Ascending aorta (tissue), 2 donors: ENCODE measurements at regions not wholly inside any gene's neighbourhood (a gene's known extent, or its start where the extent isn't known, plus 50 kb on each side); places are given as distances from the start of the nearest gene placed in this dataset.

ENCODE experiments used
- DNase-seq, 2 donors: peaks; one replicate each; pipeline ENCODE4 v3.0.0-alpha.2; 2019; ENCODE audit warnings: low spot score in 2 of 2
- H3K27ac ChIP-seq, 2 donors: fragments of 200-600 bp; sonication (generic); one replicate each; pipeline ENCODE4 v1.5.1; 2016 to 2017; ENCODE audit warnings: mild to moderate bottlenecking in 1 of 2
- H3K27me3 ChIP-seq: fragments of 200-600 bp; sonication (generic); one replicate; pipeline ENCODE4 v1.5.1; 2017
- H3K36me3 ChIP-seq, 2 donors: fragments of 200-600 bp; sonication (generic); one replicate each; pipeline ENCODE4 v1.5.1; 2016
- H3K4me1 ChIP-seq, 2 donors: fragments of 200-600 bp; sonication (generic); one replicate each; pipeline ENCODE4 v1.5.1; 2016 to 2017; ENCODE audit warnings: mild to moderate bottlenecking in 1 of 2
- H3K4me3 ChIP-seq, 2 donors: fragments of 200-600 bp; sonication (generic); one replicate each; pipeline ENCODE4 v1.5.1; 2016 to 2017; ENCODE audit warnings: mild to moderate bottlenecking in 1 of 2
- H3K9me3 ChIP-seq, 2 donors: fragments of 200-600 bp; sonication (generic); one replicate each; pipeline ENCODE4 v1.5.1; 2016
- CTCF ChIP-seq, 3 experiments: fragments of 200-600 bp in 2 of 3; fragments of 450-650 bp in 1 of 3; sonication (generic) in 2 of 3; IDR thresholded peaks; one replicate each; pipeline ENCODE4 v1.5.1; 2016 to 2019; ENCODE audit warnings: antibody characterized with exemption in 3 of 3, mild to moderate bottlenecking in 1 of 3, moderate library complexity in 1 of 3
- intact Hi-C: fragments of 100-400 bp; cut with DNase I; formaldehyde crosslinking; loops from one replicate; pipeline ENCODE4 v1.15.1; 2023

- Histone ChIP-seq H3K4me3 (no peak overlapping the region), H3K36me3 (no peaks in the 10 kb centered on the region), H3K4me1 (no peaks in the 10 kb centered on the region), H3K9me3 (no peaks in the 10 kb centered on the region), H3K27me3 (no peaks in the 10 kb centered on the region), H3K27ac (no peak overlapping the region)
- no peak for DNase-seq
- intact Hi-C loops: no loop called here
- TF ChIP-seq CTCF (IDR thresholded peaks at IDR 0.05): no peak
These were observed 849.3 kb upstream of the PCDH10 start for GRCh38 chr4:132299841-132300240.

GRCh38 chr4:132312521-132312920 is 836.6 kb upstream of the PCDH10 start:
- Histone ChIP-seq H3K27me3 (no peaks in the 10 kb centered on the region), H3K36me3 (no peaks in the 10 kb centered on the region), H3K4me1 (no peaks in the 10 kb centered on the region), H3K9me3 (no peaks in the 10 kb centered on the region), H3K4me3 (no peak overlapping the region), H3K27ac (no peak overlapping the region)
- no peak for TF ChIP-seq CTCF (IDR thresholded peaks at IDR 0.05)
- intact Hi-C loops: no loop called here
- DNase-seq: no peak

GRCh38 chr4:132313852-132314251 is 835.2 kb upstream of the PCDH10 start:
- TF ChIP-seq CTCF (IDR thresholded peaks at IDR 0.05): no peak
- H3K4me1 ChIP-seq: no peaks in the 10 kb centered on the region
- no peaks in the 10 kb centered on the region for H3K36me3 ChIP-seq
- intact Hi-C loops: no loop called here
- no peaks in the 10 kb centered on the region for H3K9me3 ChIP-seq
- DNase-seq: no peak
- H3K4me3 ChIP-seq: no peak overlapping the region
- H3K27ac ChIP-seq: no peak overlapping the region
- H3K27me3 ChIP-seq: no peaks in the 10 kb centered on the region

- Histone ChIP-seq H3K4me1 (no peaks in the 10 kb centered on the region), H3K9me3 (no peaks in the 10 kb centered on the region), H3K36me3 (no peaks in the 10 kb centered on the region), H3K27me3 (no peaks in the 10 kb centered on the region), H3K27ac (no peak overlapping the region), H3K4me3 (no peak overlapping the region)
- TF ChIP-seq CTCF (IDR thresholded peaks at IDR 0.05): no peak
- intact Hi-C loops: no loop called here
- no peak for DNase-seq
These were observed 832.4 kb upstream of the PCDH10 start for GRCh38 chr4:132316738-132317137.

- no peaks in the 10 kb centered on the region for H3K4me1 ChIP-seq
- H3K36me3 ChIP-seq: no peaks in the 10 kb centered on the region
- no peak overlapping the region for H3K27ac ChIP-seq
- intact Hi-C loops: no loop called here
- TF ChIP-seq CTCF (IDR thresholded peaks at IDR 0.05): no peak
- no peak overlapping the region for H3K4me3 ChIP-seq
- no peaks in the 10 kb centered on the region for H3K27me3 ChIP-seq
- no peak for DNase-seq
- no peaks in the 10 kb centered on the region for H3K9me3 ChIP-seq
These were observed 831.2 kb upstream of the PCDH10 start for GRCh38 chr4:132317923-132318322.

- intact Hi-C loops: no loop called here
- no peaks in the 10 kb centered on the region for H3K36me3 ChIP-seq
- no peak overlapping the region for H3K4me3 ChIP-seq
- no peaks in the 10 kb centered on the region for H3K9me3 ChIP-seq
- no peaks in the 10 kb centered on the region for H3K4me1 ChIP-seq
- TF ChIP-seq CTCF (IDR thresholded peaks at IDR 0.05): no peak
- no peak overlapping the region for H3K27ac ChIP-seq
- H3K27me3 ChIP-seq: no peaks in the 10 kb centered on the region
- DNase-seq: no peak
These were observed 820.3 kb upstream of the PCDH10 start for GRCh38 chr4:132328761-132329160.
